ENCODE measurements at regions not wholly inside any gene's neighbourhood (a gene's known extent, or its start where the extent isn't known, plus 50 kb on each side); places are given as distances from the start of the nearest gene placed in this dataset.
"Not testable (repeated sequence)": the region's sequence is repeated elsewhere in the genome, so short reads cannot be mapped to it uniquely, and the experiment has no call there.

DNA sequence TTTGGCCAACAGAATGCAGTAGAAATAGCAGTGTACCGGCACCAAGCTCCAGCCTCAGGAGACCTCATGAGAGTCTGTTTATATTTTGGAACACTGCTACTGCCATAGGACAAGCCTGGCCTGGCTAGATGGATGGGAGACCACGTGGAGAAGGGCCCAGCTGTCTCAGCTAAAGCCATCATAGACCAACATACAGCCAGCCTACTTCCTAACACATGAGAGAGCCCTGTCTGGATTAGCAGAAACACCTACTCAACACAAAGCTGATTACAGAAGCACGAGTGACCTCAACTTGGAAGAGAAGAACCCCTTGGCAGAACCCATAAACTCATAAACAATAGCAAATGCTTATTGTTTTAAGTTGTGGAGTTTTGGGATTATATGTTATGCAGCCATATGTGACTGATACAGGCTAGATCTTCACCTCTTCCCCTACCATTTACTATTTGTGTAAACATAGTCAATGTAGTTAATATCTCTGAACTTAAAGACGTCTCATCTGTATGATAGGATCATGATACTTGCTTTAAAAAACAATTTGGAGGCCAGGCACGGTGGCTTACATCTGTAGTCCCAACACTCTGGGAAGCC, 199.4 kb upstream of the ZNF217 start:
- no peak for DNase-seq

DNA sequence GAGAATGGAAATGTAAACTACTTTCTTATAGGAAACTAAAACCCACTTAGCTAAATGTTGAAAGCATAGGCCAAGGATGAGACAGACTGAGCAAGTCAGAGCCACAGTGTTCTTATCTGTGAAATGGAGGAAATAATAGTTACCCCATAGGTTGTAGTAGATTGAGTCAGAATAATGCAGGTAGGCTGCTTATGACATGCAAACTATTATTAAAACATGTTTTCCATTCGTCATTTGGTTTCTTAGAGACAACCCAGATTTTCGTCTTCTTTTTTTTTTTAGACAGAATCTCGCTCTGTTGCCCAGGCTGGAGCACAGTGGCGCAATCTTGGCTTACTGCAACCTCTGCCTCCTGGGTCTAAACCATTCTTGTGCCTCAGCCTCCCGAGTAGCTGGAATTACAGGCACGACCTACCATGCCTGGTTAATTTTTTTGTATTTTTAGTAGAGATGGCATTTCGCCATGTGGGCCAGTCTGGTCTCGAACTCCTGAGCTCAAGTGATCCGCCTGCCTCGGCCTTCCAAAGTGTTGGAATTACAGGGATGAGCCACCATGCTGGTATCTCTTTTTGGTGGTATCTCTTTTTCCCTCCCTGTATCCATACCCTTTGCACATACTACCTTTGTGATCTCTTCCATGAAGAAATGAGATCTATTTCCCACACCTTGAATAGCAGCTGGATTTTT, 196.5 kb upstream of the ZNF217 start:
- no peak for DNase-seq

GRCh38 chr20:53788253-53789022, 194.8 kb upstream of the ZNF217 start:
- no peak for DNase-seq

DNA sequence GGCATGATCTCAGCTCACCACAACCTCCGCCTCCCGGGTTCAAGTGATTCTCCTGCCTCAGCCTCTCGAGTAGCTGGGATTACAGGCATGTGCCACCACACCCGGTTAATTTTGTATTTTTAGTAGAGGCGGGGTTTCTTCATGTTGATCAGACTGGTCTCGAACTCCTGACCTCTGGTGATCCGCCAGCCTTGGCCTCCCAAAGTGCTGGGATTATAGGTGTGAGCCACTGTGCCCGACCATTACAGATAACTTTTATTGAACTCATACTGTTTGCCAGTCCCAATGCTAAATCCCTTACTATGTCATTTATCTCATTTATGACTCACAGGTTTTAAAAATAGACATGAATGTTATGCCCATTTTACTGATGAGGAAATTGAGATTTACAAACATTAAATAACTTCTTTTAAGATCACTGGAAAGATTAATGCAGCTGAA, 193.9 kb upstream of the ZNF217 start:
- DNase-seq, result not testable (repeated sequence)

DNA sequence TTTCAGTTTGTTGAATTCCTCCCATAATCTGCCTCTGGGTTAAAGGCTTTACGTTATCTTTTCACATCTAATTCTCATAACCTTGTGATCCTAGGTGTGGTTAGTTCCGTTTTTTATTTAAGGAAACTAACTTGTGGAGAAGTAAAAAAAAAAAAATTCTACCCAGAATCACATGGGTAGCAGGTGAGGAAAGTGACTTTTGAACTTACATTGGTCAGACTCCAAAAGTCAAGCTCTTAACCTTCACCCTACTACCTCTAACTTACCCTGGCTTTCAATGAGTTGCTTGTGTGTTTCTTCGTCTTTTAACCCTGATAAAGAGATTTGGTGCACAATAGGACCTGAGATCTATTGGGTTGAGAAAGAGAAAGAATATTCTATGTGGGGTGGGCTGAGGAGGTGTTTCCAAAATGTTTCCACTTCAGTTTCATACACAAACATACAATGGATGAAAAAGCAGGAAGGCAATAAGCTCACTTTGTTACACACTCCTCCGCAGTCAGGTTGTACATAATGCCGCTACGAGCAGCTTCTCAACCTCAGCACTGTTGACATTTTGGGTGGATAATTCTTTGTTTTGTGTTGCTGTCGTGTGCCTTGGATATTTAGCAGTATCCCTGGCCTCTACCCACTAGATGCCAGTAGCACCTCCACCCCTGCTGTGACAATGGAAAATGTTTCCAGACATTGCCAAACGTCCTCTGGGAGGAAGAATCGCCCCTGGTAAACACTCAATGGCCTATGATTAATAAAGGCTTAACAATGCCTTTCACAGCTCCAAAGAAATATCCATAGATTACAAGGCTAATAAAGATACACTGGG, 193.0 kb upstream of the ZNF217 start:
- DNase-seq, result no peak

DNA sequence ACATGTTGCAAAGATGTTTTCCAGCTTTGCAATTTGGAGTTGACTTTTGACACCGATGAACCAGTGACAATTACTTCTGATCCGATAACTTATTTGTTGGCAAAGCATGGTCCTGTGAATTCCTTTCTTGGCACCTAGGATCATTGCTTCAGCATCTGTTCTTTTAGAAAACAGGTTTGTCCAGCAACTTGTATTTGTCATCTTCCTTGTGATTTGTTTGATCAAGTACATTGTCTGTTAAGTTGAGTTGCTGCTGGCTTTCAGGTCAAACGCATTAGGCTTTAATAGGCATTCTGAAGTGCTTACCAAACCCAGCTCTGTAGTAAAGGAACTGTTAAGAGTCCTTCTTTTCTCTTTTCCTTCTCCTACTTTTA, 192.4 kb upstream of the ZNF217 start:
- DNase-seq, result no peak

DNA sequence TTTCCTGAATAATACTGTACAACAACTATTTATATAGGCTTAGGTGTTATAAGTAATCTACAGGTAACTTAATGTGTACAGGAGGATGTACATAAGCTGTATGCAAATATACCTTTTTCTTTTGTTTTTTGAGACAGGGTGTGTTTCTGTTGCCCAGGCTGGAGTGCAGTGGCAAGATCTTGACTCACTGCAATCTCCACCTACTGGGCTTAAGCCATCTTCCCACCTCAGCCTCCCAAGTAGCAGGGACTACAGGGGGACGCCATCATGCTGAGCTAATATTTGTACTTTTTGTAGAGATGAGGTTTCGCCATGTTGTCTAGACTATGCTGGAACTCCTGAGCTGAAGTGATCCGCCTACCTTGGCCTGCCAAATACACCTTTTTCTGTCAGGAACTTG, 191.7 kb upstream of the ZNF217 start:
- DNase-seq, result no peak

- no peak for DNase-seq
Observed at GRCh38 chr20:53783768-53784167, 190.1 kb upstream of the ZNF217 start.

DNA sequence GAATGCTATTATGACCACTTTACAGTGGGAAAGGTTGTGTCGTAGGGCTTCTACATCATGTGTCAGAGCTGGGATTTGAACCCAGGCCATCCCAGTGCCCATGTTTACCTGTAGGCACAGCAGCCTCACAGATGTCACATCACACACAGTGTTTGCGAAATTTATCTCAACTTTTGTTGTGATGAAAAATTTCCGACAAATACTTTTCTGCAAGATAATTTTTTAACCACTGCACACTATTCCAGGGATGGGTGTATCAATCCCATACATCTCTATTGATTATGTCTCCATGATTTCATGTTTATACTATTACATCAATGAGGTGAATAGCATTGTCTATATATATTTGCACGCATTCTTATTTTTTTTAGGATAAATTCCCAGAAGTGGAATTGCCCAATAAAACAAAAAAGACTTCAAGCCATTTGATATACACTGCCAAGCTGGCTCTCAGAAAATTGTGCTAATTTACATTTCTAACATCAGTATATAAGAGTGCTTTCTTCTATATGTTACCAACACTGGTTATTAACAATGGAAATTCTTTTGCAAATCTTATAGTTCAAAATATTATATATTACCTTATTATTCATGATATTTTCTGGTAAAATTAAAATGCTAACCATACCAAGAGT, 189.1 kb upstream of the ZNF217 start:
- no peak for DNase-seq

DNA sequence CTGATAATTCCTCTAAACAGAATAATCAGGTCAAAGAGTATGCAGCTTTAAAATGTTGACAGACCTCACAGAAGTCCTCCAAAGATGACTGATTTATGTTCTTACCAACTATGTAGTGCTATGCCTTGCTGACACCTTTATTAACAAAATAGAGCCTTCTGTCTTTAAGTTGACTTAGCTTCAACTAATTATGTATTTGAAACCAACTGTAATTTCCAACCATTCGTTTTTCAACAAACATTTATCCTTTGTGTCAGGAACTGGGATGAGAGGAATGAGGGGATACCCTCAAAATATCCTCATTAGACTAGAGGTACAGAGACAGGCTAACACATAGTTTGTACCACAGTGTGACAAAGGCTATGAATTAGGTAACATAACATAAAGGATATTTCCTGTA, 186.2 kb upstream of the ZNF217 start:
- no peak for DNase-seq

DNA sequence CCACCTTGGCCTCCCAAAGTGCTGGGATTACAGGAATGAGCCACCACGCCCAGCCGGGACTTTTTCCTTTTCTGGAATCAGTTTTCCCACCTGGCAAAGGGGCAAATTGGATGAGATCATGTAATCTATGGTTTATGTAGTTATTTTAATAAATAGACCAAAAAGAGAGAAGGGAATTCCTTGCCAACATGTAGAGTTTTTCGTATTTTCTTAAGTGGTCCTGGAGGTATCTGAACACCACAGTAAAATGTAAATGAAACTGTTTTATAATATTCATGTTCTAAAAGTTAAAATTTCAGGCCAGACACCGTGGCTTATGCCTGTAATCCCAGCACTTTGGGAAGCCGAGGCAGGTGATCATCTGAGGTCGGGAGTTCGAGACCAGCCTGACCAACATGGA, 185.1 kb upstream of the ZNF217 start:
- DNase-seq, result no peak

GRCh38 chr20:53778041-53778516, 184.4 kb upstream of the ZNF217 start:
- DNase-seq, result no peak

DNA sequence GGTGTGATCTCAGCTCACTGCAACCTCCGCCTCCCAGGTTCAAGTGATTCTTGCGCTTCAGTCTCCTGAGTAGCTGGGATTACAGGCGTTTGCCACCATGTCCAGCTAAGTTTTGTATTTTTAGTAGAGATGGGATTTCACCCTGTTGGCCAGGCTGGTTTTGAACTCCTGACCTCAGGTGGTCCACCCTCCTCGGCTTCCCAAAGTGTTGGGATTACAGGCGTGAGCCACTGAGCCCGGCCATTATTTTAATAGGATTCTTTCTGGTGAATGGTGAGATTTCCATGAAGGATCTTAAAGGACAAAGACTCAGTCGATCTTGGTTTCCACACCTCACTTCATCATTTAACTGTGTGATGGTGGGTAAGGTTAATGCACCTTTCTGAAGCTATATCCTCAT, 183.8 kb upstream of the ZNF217 start:
- DNase-seq, result not testable (repeated sequence)

- DNase-seq, result no peak
Observed at GRCh38 chr20:53776858-53777257, 183.2 kb upstream of the ZNF217 start.

DNA sequence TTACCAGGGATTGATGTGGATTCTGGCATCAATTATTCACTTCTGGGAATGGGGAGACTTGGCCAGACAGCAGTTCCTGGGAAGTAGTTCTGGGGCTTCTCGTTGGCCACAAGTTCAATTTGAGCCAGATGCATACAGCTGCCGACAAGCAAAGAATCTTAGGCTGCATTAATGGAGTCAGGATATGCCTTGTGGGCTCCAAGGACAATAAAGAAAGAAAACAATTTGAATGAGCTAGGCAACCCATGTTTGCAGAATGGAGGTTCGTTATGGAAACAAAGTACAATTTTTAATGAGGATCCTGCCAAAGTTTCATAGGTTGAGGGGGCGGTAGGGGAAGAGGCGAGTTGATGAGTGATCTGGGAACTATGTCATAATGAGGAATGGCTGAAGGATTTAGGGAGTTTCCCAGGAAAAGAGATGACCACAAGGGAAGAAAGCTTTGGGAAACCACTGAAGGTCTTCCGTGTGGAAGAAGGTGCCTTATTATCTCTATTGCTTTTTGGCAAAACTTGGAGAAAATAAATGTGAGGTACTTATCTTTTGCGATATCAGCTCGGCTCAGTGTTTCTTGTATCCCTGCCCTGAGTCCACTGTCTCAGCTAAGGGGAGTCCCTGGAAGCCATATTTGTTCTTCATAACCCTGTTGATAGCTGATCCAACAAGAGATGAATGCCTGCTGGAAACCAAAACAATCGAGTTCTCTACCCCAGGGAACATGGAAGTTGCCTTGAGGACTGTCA, 181.0 kb upstream of the ZNF217 start:
- no peak for DNase-seq

DNA sequence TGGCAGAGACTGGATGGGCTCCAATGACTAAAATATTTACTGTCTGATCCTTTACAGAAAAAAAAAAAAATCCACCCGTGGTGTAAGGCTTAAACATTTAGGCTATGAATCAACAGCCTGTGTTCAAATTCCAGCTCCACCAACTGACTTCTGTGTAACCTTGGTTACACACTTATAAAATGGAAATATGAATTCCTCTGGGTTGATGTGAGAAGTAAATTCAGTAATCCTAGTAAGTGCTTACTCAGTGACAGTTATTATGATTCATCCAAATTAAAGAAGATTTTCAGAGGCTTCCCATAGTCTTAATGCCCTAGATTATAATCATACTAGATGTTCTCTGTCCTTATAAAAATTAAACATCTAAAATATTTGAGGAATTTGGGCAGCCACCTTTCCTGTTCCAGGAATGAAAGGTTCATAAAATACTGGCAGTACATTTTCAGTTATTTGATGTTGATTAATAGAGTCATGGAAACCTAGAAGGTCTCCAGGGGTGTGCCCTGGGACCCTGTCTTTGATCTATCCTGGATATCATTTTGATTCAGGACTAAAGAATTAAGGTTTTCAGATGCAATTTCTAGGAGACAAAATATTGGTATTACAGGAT, 180.3 kb upstream of the ZNF217 start:
- no peak for DNase-seq

- DNase-seq, result not testable (repeated sequence)
Observed at GRCh38 chr20:53773066-53773791, 179.6 kb upstream of the ZNF217 start.

DNA sequence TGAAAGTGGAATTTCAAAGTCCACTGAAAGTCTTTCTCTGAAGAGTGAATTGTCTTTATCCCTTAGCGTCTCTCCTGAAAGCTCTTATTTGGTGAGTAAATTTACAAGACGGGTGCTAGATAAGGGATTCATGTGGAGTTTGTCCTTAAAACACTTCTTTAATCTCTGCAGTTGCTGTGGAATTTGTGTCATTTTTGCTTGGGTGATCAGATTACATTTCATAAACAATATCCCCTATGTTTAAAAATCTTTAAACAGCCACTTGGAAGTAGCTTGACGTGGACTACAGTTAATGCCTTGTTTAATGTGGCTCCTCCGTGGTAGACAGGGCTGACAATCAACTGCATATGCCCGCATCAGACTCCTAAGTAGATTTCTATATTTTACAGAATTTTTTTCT, 175.4 kb upstream of the ZNF217 start:
- no peak for DNase-seq

GRCh38 chr20:53768329-53768728, 174.7 kb upstream of the ZNF217 start:
- DNase-seq, result no peak

GRCh38 chr20:53767206-53767930, 173.7 kb upstream of the ZNF217 start:
- DNase-seq, result no peak
